IPS-15b (cell line): ENCODE measurements at regions not wholly inside any gene's neighbourhood (a gene's known extent, or its start where the extent isn't known, plus 50 kb on each side); places are given as distances from the start of the nearest gene placed in this dataset.
"Not testable (repeated sequence)": the region's sequence is repeated elsewhere in the genome, so short reads cannot be mapped to it uniquely, and the experiment has no call there.

Experiments used
- H3K27me3 ChIP-seq: one replicate; pipeline ENCODE4 v1.6.1; 2013; ENCODE audit warnings: low read length; ENCODE audit not compliant: control insufficient read depth, insufficient read depth
- H3K36me3 ChIP-seq: one replicate; pipeline ENCODE4 v1.6.1; 2013; ENCODE audit warnings: low read length; ENCODE audit not compliant: control insufficient read depth, insufficient read depth
- H3K4me1 ChIP-seq: one replicate; pipeline ENCODE4 v1.6.1; 2013; ENCODE audit warnings: mild to moderate bottlenecking, low read length; ENCODE audit not compliant: control insufficient read depth, insufficient read depth
- H3K4me3 ChIP-seq: one replicate; pipeline ENCODE4 v1.5.1; 2013; ENCODE audit warnings: low read depth, low read length
- H3K9ac ChIP-seq: one replicate; pipeline ENCODE4 v1.6.1; 2013; ENCODE audit warnings: low read depth, mild to moderate bottlenecking, low read length
- H3K9me3 ChIP-seq: one replicate; pipeline ENCODE4 v1.6.1; 2013; ENCODE audit warnings: mild to moderate bottlenecking, low read length; ENCODE audit not compliant: control insufficient read depth, insufficient read depth

- H3K27me3 ChIP-seq = no peaks in the 10 kb centered on the region
- no peak overlapping the region for H3K9ac ChIP-seq
- H3K9me3 ChIP-seq = no peaks in the 10 kb centered on the region
- H3K36me3 ChIP-seq = no peaks in the 10 kb centered on the region
- H3K4me3 ChIP-seq = no peak overlapping the region
- peaks cover 5% of the 10 kb centered on the region for H3K4me1 ChIP-seq
Observed at GRCh38 chr6:10138917-10139316, 276.0 kb downstream of the TFAP2A start.

- Histone ChIP-seq H3K9me3 (no peaks in the 10 kb centered on the region), H3K27me3 (no peaks in the 10 kb centered on the region), H3K4me3 (no peak overlapping the region), H3K36me3 (no peaks in the 10 kb centered on the region), H3K9ac (no peak overlapping the region), H3K4me1 (peaks cover 5% of the 10 kb centered on the region)
Observed at GRCh38 chr6:10136636-10137035, 278.2 kb downstream of the TFAP2A start.

GRCh38 chr6:10134185-10134584, 280.7 kb downstream of the TFAP2A start:
- not testable (repeated sequence) for H3K36me3 ChIP-seq, H3K9ac ChIP-seq, H3K4me3 ChIP-seq, H3K9me3 ChIP-seq, H3K4me1 ChIP-seq, H3K27me3 ChIP-seq

GRCh38 chr6:10128721-10129120, 286.2 kb downstream of the TFAP2A start:
- no peak overlapping the region for H3K4me3 ChIP-seq
- H3K4me1 ChIP-seq = no peaks in the 10 kb centered on the region
- no peaks in the 10 kb centered on the region for H3K9me3 ChIP-seq
- no peaks in the 10 kb centered on the region for H3K36me3 ChIP-seq
- no peaks in the 10 kb centered on the region for H3K27me3 ChIP-seq
- H3K9ac ChIP-seq = no peak overlapping the region

GRCh38 chr6:10122164-10122563, 292.7 kb downstream of the TFAP2A start:
- Histone ChIP-seq H3K9ac (no peak overlapping the region), H3K4me1 (no peaks in the 10 kb centered on the region), H3K4me3 (no peak overlapping the region), H3K9me3 (no peaks in the 10 kb centered on the region), H3K36me3 (no peaks in the 10 kb centered on the region), H3K27me3 (no peaks in the 10 kb centered on the region)

GRCh38 chr6:10112871-10113549, 301.9 kb downstream of the TFAP2A start:
- H3K9ac ChIP-seq = no peak overlapping the region
- H3K4me3 ChIP-seq = peak overlapping the region; percentile 44
- H3K9me3 ChIP-seq = no peaks in the 10 kb centered on the region
- H3K36me3 ChIP-seq = no peaks in the 10 kb centered on the region
- peaks cover 19% of the 10 kb centered on the region for H3K27me3 ChIP-seq
- no peaks in the 10 kb centered on the region for H3K4me1 ChIP-seq

GRCh38 chr6:10111975-10112374, 302.9 kb downstream of the TFAP2A start:
- H3K4me1 ChIP-seq = no peaks in the 10 kb centered on the region
- H3K4me3 ChIP-seq = no peak overlapping the region
- H3K27me3 ChIP-seq = peaks cover 19% of the 10 kb centered on the region
- no peaks in the 10 kb centered on the region for H3K36me3 ChIP-seq
- no peaks in the 10 kb centered on the region for H3K9me3 ChIP-seq
- no peak overlapping the region for H3K9ac ChIP-seq

GRCh38 chr6:10101551-10102252, 313.2 kb downstream of the TFAP2A start:
- Histone ChIP-seq H3K9me3 (no peaks in the 10 kb centered on the region), H3K4me3 (no peak overlapping the region), H3K36me3 (no peaks in the 10 kb centered on the region), H3K4me1 (no peaks in the 10 kb centered on the region), H3K9ac (no peak overlapping the region), H3K27me3 (no peaks in the 10 kb centered on the region)

GRCh38 chr6:10099529-10100140, 315.2 kb downstream of the TFAP2A start:
- H3K27me3 ChIP-seq = no peaks in the 10 kb centered on the region
- H3K36me3 ChIP-seq = no peaks in the 10 kb centered on the region
- H3K4me1 ChIP-seq = no peaks in the 10 kb centered on the region
- no peak overlapping the region for H3K4me3 ChIP-seq
- H3K9ac ChIP-seq = no peak overlapping the region
- no peaks in the 10 kb centered on the region for H3K9me3 ChIP-seq

- H3K4me3 ChIP-seq = no peak overlapping the region
- H3K9me3 ChIP-seq = peaks cover 1% of the 10 kb centered on the region
- H3K36me3 ChIP-seq = no peaks in the 10 kb centered on the region
- H3K4me1 ChIP-seq = no peaks in the 10 kb centered on the region
- no peaks in the 10 kb centered on the region for H3K27me3 ChIP-seq
- H3K9ac ChIP-seq = no peak overlapping the region
Observed at GRCh38 chr6:10098756-10099528, 315.9 kb downstream of the TFAP2A start.

- no peak overlapping the region for H3K4me3 ChIP-seq
- no peaks in the 10 kb centered on the region for H3K4me1 ChIP-seq
- H3K9me3 ChIP-seq = peaks cover 5% of the 10 kb centered on the region
- no peaks in the 10 kb centered on the region for H3K27me3 ChIP-seq
- no peak overlapping the region for H3K9ac ChIP-seq
- H3K36me3 ChIP-seq = no peaks in the 10 kb centered on the region
Observed at GRCh38 chr6:10093282-10093681, 321.6 kb downstream of the TFAP2A start.
